Esophagus squamous epithelium (tissue), 5 donors: ENCODE measurements at regions not wholly inside any gene's neighbourhood (a gene's known extent, or its start where the extent isn't known, plus 50 kb on each side); places are given as distances from the start of the nearest gene placed in this dataset.

Source experiments
- DNase-seq: peaks from one replicate; lab custom pipeline; 2025; lab: John Stamatoyannopoulos, UW
- H3K27ac ChIP-seq, 4 donors: fragments of 200-600 bp; sonication (generic); one replicate each; pipeline ENCODE4 v1.5.1; 2016 to 2019; ENCODE audit warnings: mild to moderate bottlenecking in 1 of 4
- H3K27me3 ChIP-seq, 4 donors: fragments of 200-600 bp; sonication (generic); 1 replicate in 3 of 4; 2 replicates in 1 of 4; pipeline versions ENCODE4 v1.5.1 to v1.6.0; 2017 to 2021; ENCODE audit warnings: antibody characterized with exemption in 1 of 4
- H3K36me3 ChIP-seq, 3 donors: fragments of 200-600 bp; sonication (generic); one replicate each; pipeline ENCODE4 v1.5.1; 2016 to 2019
- H3K4me1 ChIP-seq, 3 donors: fragments of 200-600 bp; sonication (generic); one replicate each; pipeline ENCODE4 v1.5.1; 2017 to 2019
- H3K4me3 ChIP-seq, 4 donors: fragments of 200-600 bp; sonication (generic); 1 replicate in 3 of 4; 2 replicates in 1 of 4; pipeline ENCODE4 v1.5.1; 2016 to 2019; ENCODE audit warnings: mild to moderate bottlenecking in 2 of 4, moderate library complexity in 1 of 4
- H3K9me3 ChIP-seq, 3 donors: fragments of 200-600 bp; sonication (generic); one replicate each; pipeline ENCODE4 v1.5.1; 2016 to 2019
- CTCF ChIP-seq, 6 experiments: fragments of 450-650 bp in 4 of 6; fragments of 200-600 bp in 2 of 6; sonication (generic) in 2 of 6; IDR thresholded peaks; one replicate each; pipeline ENCODE4 v1.5.1; 2016 to 2019; ENCODE audit warnings: antibody characterized with exemption in 6 of 6, mild to moderate bottlenecking in 4 of 6, moderate library complexity in 4 of 6
- POLR2A ChIP-seq, 4 donors: fragments of 450-650 bp; IDR thresholded peaks; one replicate each; pipeline ENCODE4 v1.6.1; 2017; ENCODE audit warnings: antibody characterized with exemption in 4 of 4, mild to moderate bottlenecking in 4 of 4, moderate library complexity in 3 of 4
- WGBS, 2 donors: methylation state at CpG; one replicate each; pipeline ENCODE4 v1.1.5; 2018; 5-methylcytosine and 5-hydroxymethylcytosine counted together
- intact Hi-C: fragments of 100-400 bp; cut with DNase I; formaldehyde crosslinking; loops from one replicate; pipeline ENCODE4 v1.15.0; 2022
- donor health status: DM: yes; HTN: yes; CAD: no.

- Histone ChIP-seq H3K36me3 (no peaks in the 10 kb centered on the region), H3K9me3 (no peaks in the 10 kb centered on the region), H3K4me1 (no peaks in the 10 kb centered on the region), H3K27ac (no peak overlapping the region), H3K27me3 (no peaks in the 10 kb centered on the region), H3K4me3 (no peak overlapping the region)
- TF ChIP-seq CTCF (IDR thresholded peaks at IDR 0.05) = no peak
- TF ChIP-seq POLR2A (IDR thresholded peaks at IDR 0.05) = no peak
- 57 to 65% methylated on average over 4 of the region's 4 CpGs for WGBS, 2 donors
- no peak for DNase-seq
- intact Hi-C loops = no loop called here
Measured at GRCh38 chr18:73040247-73040646, 172.5 kb upstream of the NETO1 start.

- Histone ChIP-seq H3K9me3 (no peaks in the 10 kb centered on the region), H3K36me3 (no peaks in the 10 kb centered on the region), H3K4me1 (no peaks in the 10 kb centered on the region), H3K27me3 (no peaks in the 10 kb centered on the region), H3K27ac (no peak overlapping the region), H3K4me3 (no peak overlapping the region)
- no peak for DNase-seq
- WGBS, 2 donors = 64 to 71% methylated on average over 5 of the region's 5 CpGs
- no peak for TF ChIP-seq CTCF (IDR thresholded peaks at IDR 0.05)
- no peak for TF ChIP-seq POLR2A (IDR thresholded peaks at IDR 0.05)
- intact Hi-C loops = no loop called here
Measured at GRCh38 chr18:73038336-73038735, 170.5 kb upstream of the NETO1 start.

GRCh38 chr18:73023975-73024374 lies 156.2 kb upstream of the NETO1 start:
- WGBS, 2 donors = 41 to 51% methylated on average over 4 of the region's 4 CpGs
- TF ChIP-seq CTCF (IDR thresholded peaks at IDR 0.05) = no peak
- TF ChIP-seq POLR2A (IDR thresholded peaks at IDR 0.05) = no peak
- no peaks in the 10 kb centered on the region for H3K27me3 ChIP-seq
- no peak overlapping the region for H3K27ac ChIP-seq
- no peak overlapping the region for H3K4me3 ChIP-seq
- no peak for DNase-seq
- H3K4me1 ChIP-seq = no peaks in the 10 kb centered on the region
- peaks cover 0 to 28% (median 2%) of the 10 kb centered on the region in 3 donors for H3K9me3 ChIP-seq
- intact Hi-C loops = no loop called here
- no peaks in the 10 kb centered on the region for H3K36me3 ChIP-seq

- DNase-seq = no peak
- intact Hi-C loops = no loop called here
Measured at GRCh38 chr18:73009691-73010090, 141.9 kb upstream of the NETO1 start.

GRCh38 chr18:73007915-73008308 lies 140.1 kb upstream of the NETO1 start:
- no peaks in the 10 kb centered on the region for H3K36me3 ChIP-seq
- no peak for DNase-seq

More at GRCh38 chr18:73009691-73010090, 141.9 kb upstream of the NETO1 start:
- WGBS, 2 donors = 34 to 42% methylated on average over 4 of the region's 4 CpGs
- Histone ChIP-seq H3K4me3 (no peak overlapping the region), H3K9me3 (peaks cover 0 to 18% (median 0%) of the 10 kb centered on the region in 3 donors), H3K27me3 (no peaks in the 10 kb centered on the region), H3K27ac (no peak overlapping the region), H3K4me1 (no peaks in the 10 kb centered on the region), H3K36me3 (no peaks in the 10 kb centered on the region)
- no peak for TF ChIP-seq CTCF (IDR thresholded peaks at IDR 0.05)
- no peak for TF ChIP-seq POLR2A (IDR thresholded peaks at IDR 0.05)

More at GRCh38 chr18:73007915-73008308, 140.1 kb upstream of the NETO1 start:
- intact Hi-C loops = no loop called here
- H3K4me1 ChIP-seq = no peaks in the 10 kb centered on the region
- TF ChIP-seq CTCF (IDR thresholded peaks at IDR 0.05) = no peak
- no peak for TF ChIP-seq POLR2A (IDR thresholded peaks at IDR 0.05)
- no peak overlapping the region for H3K4me3 ChIP-seq
- peaks cover 0 to 9% (median 0%) of the 10 kb centered on the region in 3 donors for H3K9me3 ChIP-seq
- H3K27me3 ChIP-seq = no peaks in the 10 kb centered on the region
- no peak overlapping the region for H3K27ac ChIP-seq
- 87 to 88% methylated on average over 4 of the region's 4 CpGs for WGBS, 2 donors
